Small intestine (tissue), 7 donors: ENCODE measurements at regions not wholly inside any gene's neighbourhood (a gene's known extent, or its start where the extent isn't known, plus 50 kb on each side); places are given as distances from the start of the nearest gene placed in this dataset.
A peak's percentile ranks its signal among the peaks of the same experiment; 100 is the strongest.

Experiments used
- DNase-seq, 2 donors: peaks; one replicate each; pipeline versions ENCODE4 v3.0.0 to v3.0.0-alpha.2; 2013
- FAIRE-seq: peaks from 2 replicates; lab custom pipeline; 2012; peaks lifted over from hg19 to GRCh38; lab: Jason Lieb, UNC
- H3K27ac ChIP-seq, 3 donors: one replicate each; pipeline ENCODE4 v1.5.1; 2013; ENCODE audit warnings: low read length in 2 of 3, mild to moderate bottlenecking in 2 of 3, control low read depth in 1 of 3, inconsistent platforms in 1 of 3, low read depth in 1 of 3, moderate library complexity in 1 of 3
- H3K27me3 ChIP-seq, 3 donors: one replicate each; pipeline ENCODE4 v1.6.1; 2013; ENCODE audit warnings: low read length in 3 of 3, inconsistent platforms in 1 of 3; ENCODE audit not compliant: control insufficient read depth in 3 of 3, insufficient read depth in 3 of 3
- H3K36me3 ChIP-seq, 3 donors: one replicate each; pipeline ENCODE4 v1.6.1; 2013; ENCODE audit warnings: low read length in 3 of 3, inconsistent platforms in 1 of 3, low read depth in 1 of 3, mild to moderate bottlenecking in 1 of 3, moderate library complexity in 1 of 3; ENCODE audit not compliant: control insufficient read depth in 3 of 3, insufficient read depth in 2 of 3
- H3K4me1 ChIP-seq, 3 donors: one replicate each; pipeline ENCODE4 v1.6.1; 2013; ENCODE audit warnings: low read length in 2 of 3, inconsistent platforms in 1 of 3, low read depth in 1 of 3, mild to moderate bottlenecking in 1 of 3, moderate library complexity in 1 of 3; ENCODE audit not compliant: control insufficient read depth in 3 of 3, insufficient read depth in 2 of 3
- H3K4me3 ChIP-seq, 3 donors: one replicate each; pipeline ENCODE4 v1.5.1; 2013; ENCODE audit warnings: low read length in 3 of 3, control low read depth in 1 of 3, inconsistent platforms in 1 of 3, low read depth in 1 of 3, mild to moderate bottlenecking in 1 of 3, moderate library complexity in 1 of 3
- H3K9me3 ChIP-seq, 2 donors: one replicate each; pipeline ENCODE4 v1.6.1; 2013; ENCODE audit warnings: low read depth in 1 of 2, low read length in 1 of 2; ENCODE audit not compliant: control insufficient read depth in 2 of 2, insufficient read depth in 1 of 2
- WGBS, 3 donors: extraction: QIAGEN DNeasy Blood & Tissue Kit; methylation state at CpG; one replicate each; pipeline ENCODE4 v1.1.7; 2013; 5-methylcytosine and 5-hydroxymethylcytosine counted together
- donor health status: healthy with polysubstance abuse.
- donor health status: control.
- donor health status: control.
- donor health status: Bipolar disorder and iron deficiency.
- donor health status: healthy.

DNA sequence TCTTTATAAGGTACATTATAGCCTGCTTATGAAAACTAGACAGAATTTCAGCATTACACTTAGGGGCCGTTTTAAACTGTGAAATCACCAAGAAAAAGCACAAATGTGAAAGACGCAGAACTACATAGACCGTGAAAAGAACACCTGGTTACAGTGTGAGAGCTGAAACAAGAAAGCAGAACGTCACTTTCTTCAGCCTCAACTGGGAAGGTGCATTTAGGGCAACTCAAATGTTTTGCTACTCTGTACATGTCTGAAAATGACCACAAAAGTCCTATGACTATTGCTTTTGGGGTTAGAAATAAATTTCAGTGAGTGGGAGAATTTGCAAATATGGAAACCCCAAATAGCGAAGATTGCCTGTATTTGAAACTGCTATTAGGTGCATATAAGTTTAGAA, 268.7 kb downstream of the OLFM3 start:
- Histone ChIP-seq H3K4me3 (no peak overlapping the region), H3K9me3 (no peaks in the 10 kb centered on the region), H3K27ac (no peak overlapping the region), H3K36me3 (no peaks in the 10 kb centered on the region), H3K27me3 (no peaks in the 10 kb centered on the region), H3K4me1 (no peaks in the 10 kb centered on the region)
- 58 to 77% (median 70%) methylated on average over 5 of the region's 5 CpGs for WGBS, 3 donors
- DNase-seq = no peak
- no peak for FAIRE-seq

DNA sequence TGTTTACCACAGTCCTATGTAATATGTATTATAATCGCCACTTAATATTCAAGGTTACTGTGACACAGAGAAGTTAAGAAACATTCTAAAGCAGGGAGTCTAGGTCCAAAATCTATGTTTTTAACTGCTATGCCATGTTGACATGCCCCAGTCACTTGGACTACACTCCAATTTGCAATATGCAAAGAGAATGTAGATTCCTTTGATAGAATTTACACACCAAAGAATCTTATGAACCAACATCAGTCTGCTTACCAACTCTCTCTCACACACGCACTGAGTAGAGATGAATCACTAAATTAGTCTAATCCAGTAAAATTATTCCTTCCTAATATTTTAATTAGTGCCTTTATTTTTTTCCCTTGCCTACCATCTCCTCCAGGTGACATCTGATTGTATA, 266.2 kb downstream of the OLFM3 start:
- Histone ChIP-seq H3K4me3 (no peak overlapping the region), H3K27me3 (no peaks in the 10 kb centered on the region), H3K4me1 (no peaks in the 10 kb centered on the region), H3K27ac (no peak overlapping the region), H3K36me3 (no peaks in the 10 kb centered on the region), H3K9me3 (no peaks in the 10 kb centered on the region)
- DNase-seq (no peak), FAIRE-seq (no peak)
- 91 to 93% (median 92%) methylated on average over 2 of the region's 2 CpGs for WGBS, 3 donors

DNA sequence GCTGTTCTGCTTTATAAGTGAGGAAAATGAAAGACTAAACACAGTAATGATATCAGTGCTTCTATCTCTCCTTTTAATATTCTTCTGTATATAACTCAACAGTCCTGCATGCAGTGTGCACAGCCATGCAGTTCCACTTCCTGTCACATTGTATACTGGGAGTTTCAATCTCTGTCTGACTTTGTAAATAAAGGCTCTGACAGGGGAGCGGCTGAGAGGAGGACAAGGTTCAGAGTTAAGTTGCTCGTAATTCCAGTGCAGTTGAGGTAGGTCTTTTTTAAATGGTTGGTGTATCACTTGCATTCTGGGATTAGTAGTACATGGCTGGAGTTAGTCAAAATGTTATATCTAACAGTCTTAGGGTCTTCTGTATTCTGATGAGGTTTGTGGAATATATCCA, 264.5 kb downstream of the OLFM3 start:
- no peak overlapping the region for H3K27ac ChIP-seq
- 16 to 52% (median 33%) methylated on average over 2 of the region's 2 CpGs for WGBS, 3 donors
- no peak overlapping the region for H3K4me3 ChIP-seq
- no peaks in the 10 kb centered on the region for H3K27me3 ChIP-seq
- no peaks in the 10 kb centered on the region for H3K36me3 ChIP-seq
- H3K9me3 ChIP-seq = no peaks in the 10 kb centered on the region
- peak; percentile 38 to 75 for DNase-seq
- no peaks in the 10 kb centered on the region for H3K4me1 ChIP-seq
- FAIRE-seq = no peak

DNA sequence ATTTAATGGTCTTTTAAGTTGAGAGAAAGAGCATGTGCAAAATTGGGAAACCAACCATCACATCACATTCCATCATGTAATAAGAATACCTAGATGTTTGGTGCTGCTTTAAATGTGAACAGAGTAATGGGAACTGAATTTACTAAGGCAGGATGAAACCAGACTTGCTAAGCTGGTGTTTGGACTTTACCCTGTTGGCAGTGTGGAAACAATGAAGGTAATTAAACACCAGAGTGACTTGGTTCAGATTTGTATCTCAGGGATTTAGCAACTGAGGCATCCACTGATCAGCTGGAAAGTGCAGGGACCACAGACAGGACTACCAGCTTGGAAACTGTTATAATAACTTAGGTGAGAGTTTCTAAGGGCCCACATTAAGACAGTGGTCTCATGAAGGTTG, 263.4 kb downstream of the OLFM3 start:
- H3K27ac ChIP-seq = no peak overlapping the region
- no peaks in the 10 kb centered on the region for H3K36me3 ChIP-seq
- H3K27me3 ChIP-seq = no peaks in the 10 kb centered on the region
- no peaks in the 10 kb centered on the region for H3K9me3 ChIP-seq
- no peak overlapping the region for H3K4me3 ChIP-seq
- FAIRE-seq (no peak), DNase-seq (peak; percentile 55 to 82)
- no peaks in the 10 kb centered on the region for H3K4me1 ChIP-seq

DNA sequence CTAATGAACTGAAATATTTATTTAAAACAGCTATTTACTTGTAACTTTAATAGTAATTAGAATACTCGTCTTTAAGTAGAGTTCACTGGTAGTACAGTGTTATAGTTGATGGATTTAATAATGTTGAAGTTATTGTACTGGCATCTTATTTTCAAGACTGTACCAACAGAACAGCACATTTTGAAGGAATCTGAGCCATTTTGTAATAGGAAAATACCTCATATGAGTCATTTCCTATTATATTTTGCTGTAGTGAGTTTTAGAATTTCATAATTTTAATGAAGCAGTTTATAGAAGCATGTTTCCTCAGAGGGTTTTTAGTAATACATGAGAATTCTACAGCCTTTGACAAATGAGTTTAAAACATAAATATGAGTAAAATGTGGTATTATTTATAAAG, 258.3 kb downstream of the OLFM3 start:
- no peaks in the 10 kb centered on the region for H3K36me3 ChIP-seq
- H3K4me1 ChIP-seq = no peaks in the 10 kb centered on the region
- H3K27me3 ChIP-seq = no peaks in the 10 kb centered on the region
- DNase-seq (no peak), FAIRE-seq (no peak)
- H3K9me3 ChIP-seq = no peaks in the 10 kb centered on the region
- H3K4me3 ChIP-seq = no peak overlapping the region
- H3K27ac ChIP-seq = no peak overlapping the region
- 78 to 96% (median 90%) methylated on average over 1 of the region's 1 CpG for WGBS, 3 donors

DNA sequence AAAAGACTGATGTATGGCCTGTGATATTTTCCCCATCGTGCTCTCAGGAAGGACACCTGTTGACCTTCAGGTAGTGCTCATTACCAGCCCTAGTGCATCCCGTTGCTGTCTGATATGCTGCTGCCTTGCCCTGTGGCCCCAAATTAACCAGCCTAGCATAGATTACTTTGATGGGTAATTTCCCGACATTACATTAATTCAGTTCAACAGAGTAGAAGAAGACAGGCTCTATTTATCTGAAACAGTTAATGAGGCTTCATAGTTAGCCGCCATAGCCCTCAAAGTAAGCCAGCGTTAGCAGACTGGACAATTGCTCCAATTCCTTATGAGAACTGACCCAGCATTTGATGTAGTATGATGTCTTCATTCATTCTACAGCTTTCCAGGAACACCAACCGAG, 257.6 kb downstream of the OLFM3 start:
- no peaks in the 10 kb centered on the region for H3K36me3 ChIP-seq
- H3K27me3 ChIP-seq = no peaks in the 10 kb centered on the region
- no peaks in the 10 kb centered on the region for H3K4me1 ChIP-seq
- no peaks in the 10 kb centered on the region for H3K9me3 ChIP-seq
- no peak overlapping the region for H3K4me3 ChIP-seq
- no peak overlapping the region for H3K27ac ChIP-seq
- no peak for DNase-seq
- no peak for FAIRE-seq
- 81 to 88% (median 87%) methylated on average over 6 of the region's 6 CpGs for WGBS, 3 donors

DNA sequence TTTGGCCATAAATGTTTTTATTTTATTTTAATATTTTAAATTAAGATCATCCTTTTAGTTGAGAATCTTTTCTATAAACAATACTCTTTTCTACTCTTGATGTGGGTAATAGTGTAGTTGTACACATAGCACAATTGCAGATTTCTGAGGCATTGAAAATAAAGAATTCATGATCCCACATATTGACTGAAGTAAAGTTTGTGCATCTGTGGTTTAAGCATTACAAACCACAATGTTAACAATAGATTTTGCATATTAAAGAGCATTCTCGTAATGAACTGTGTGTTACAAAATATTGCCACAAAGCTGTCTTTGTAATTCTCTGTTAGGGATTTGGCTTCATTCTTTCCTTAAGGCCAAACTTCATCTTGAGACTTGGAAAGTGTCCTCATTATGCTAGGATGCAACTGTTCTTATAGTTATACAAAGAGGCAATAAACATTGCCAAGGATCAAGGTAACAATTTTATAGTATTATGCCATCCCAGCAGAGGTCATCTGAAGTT, 256.8 kb downstream of the OLFM3 start:
- H3K4me1 ChIP-seq = no peaks in the 10 kb centered on the region
- peak in 1 of 2 donors; percentile 36 for DNase-seq
- H3K9me3 ChIP-seq = no peaks in the 10 kb centered on the region
- no peaks in the 10 kb centered on the region for H3K36me3 ChIP-seq
- H3K27ac ChIP-seq = no peak overlapping the region
- FAIRE-seq = no peak
- 23 to 38% (median 27%) methylated on average over 1 of the region's 1 CpG for WGBS, 3 donors
- H3K27me3 ChIP-seq = no peaks in the 10 kb centered on the region
- no peak overlapping the region for H3K4me3 ChIP-seq

DNA sequence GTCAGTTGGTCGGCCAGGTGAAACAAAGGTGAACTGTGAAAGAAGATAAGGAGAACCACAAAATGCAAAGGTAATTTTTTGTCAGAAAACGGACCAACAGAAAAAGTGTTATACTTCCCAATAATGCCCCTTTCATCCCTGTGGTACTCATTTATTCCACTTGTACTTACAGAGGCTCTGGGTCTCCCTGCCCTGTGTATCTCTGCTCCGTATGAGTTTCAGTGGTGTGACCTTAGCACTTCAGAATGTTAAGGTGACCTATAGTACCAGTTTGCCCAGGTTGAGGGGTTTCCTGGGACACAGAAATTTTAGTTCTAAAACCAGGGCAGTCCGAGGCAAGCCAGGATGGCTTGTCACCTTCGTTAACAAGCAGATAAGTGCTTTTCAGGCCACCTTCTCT, 254.8 kb downstream of the OLFM3 start:
- Histone ChIP-seq H3K36me3 (no peaks in the 10 kb centered on the region), H3K27ac (no peak overlapping the region), H3K4me1 (no peaks in the 10 kb centered on the region), H3K9me3 (no peaks in the 10 kb centered on the region), H3K27me3 (no peaks in the 10 kb centered on the region), H3K4me3 (no peak overlapping the region)
- 27 to 50% (median 29%) methylated on average over 5 of the region's 5 CpGs for WGBS, 3 donors
- DNase-seq = no peak
- no peak for FAIRE-seq

DNA sequence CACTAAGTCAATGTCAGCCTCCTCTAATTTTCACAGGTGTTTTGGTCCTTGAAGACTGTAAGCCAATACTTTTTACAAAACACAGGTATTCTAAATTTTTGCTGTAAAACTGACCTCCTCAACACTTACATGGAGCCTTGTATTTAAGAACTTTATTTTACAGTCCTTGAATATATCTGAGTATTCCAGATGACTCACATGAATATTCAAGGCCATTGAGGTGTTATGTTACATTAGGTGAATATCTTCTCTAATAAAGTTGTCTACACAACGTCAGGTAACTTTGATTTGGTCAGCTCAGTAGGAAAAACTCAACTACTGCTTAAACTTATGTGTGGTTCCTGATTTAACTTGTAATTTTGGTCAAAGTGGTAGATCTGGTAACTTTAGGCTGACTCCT, 254.2 kb downstream of the OLFM3 start:
- DNase-seq = no peak
- no peak for FAIRE-seq
- H3K27ac ChIP-seq = no peak overlapping the region

More for the DNA sequence above, 254.2 kb downstream of the OLFM3 start:
- Histone ChIP-seq H3K27me3 (no peaks in the 10 kb centered on the region), H3K9me3 (no peaks in the 10 kb centered on the region), H3K36me3 (no peaks in the 10 kb centered on the region), H3K4me3 (no peak overlapping the region), H3K4me1 (no peaks in the 10 kb centered on the region)
- 61 to 63% (median 63%) methylated on average over 1 of the region's 1 CpG for WGBS, 3 donors
